Coronary artery (tissue), 2 donors: ENCODE measurements at regions not wholly inside any gene's neighbourhood (a gene's known extent, or its start where the extent isn't known, plus 50 kb on each side); places are given as distances from the start of the nearest gene placed in this dataset.

ENCODE experiments used
- DNase-seq: peaks from one replicate; pipeline ENCODE4 v3.0.0-alpha.2; 2017; ENCODE audit warnings: low spot score
- H3K27ac ChIP-seq, 2 donors: fragments of 200-600 bp; sonication (generic); one replicate each; pipeline ENCODE4 v1.5.1; 2016 to 2019
- H3K4me3 ChIP-seq: fragments of 200-600 bp; sonication (generic); 2 replicates; pipeline ENCODE4 v1.5.1; 2016; ENCODE audit warnings: mild to moderate bottlenecking, moderate library complexity
- CTCF ChIP-seq: fragments of 200-600 bp; sonication (generic); IDR thresholded peaks from one replicate; pipeline ENCODE4 v1.5.1; 2019; ENCODE audit warnings: antibody characterized with exemption

GRCh38 chr3:115524549-115524948 lies 98.8 kb upstream of the GAP43 start:
- H3K27ac ChIP-seq, result no peak overlapping the region
- no peak overlapping the region for H3K4me3 ChIP-seq
- no peak for DNase-seq
- no peak for TF ChIP-seq CTCF

GRCh38 chr3:115525731-115526130 lies 97.6 kb upstream of the GAP43 start:
- DNase-seq, result no peak
- H3K4me3 ChIP-seq, result no peak overlapping the region
- no peak for TF ChIP-seq CTCF
- H3K27ac ChIP-seq, result no peak overlapping the region

GRCh38 chr3:115533218-115533617 lies 90.1 kb upstream of the GAP43 start:
- Histone ChIP-seq H3K27ac (no peak overlapping the region), H3K4me3 (no peak overlapping the region)
- no peak for DNase-seq
- no peak for TF ChIP-seq CTCF

GRCh38 chr3:115536171-115536570 lies 87.1 kb upstream of the GAP43 start:
- no peak for TF ChIP-seq CTCF
- no peak overlapping the region for H3K4me3 ChIP-seq
- H3K27ac ChIP-seq, result no peak overlapping the region
- no peak for DNase-seq

- no peak for DNase-seq
- Histone ChIP-seq H3K4me3 (no peak overlapping the region), H3K27ac (no peak overlapping the region)
- no peak for TF ChIP-seq CTCF
Observed at GRCh38 chr3:115537669-115538068, 85.6 kb upstream of the GAP43 start.

- TF ChIP-seq CTCF, result no peak
- Histone ChIP-seq H3K4me3 (no peak overlapping the region), H3K27ac (no peak overlapping the region)
- no peak for DNase-seq
Observed at GRCh38 chr3:115547207-115547606, 76.1 kb upstream of the GAP43 start.

DNA sequence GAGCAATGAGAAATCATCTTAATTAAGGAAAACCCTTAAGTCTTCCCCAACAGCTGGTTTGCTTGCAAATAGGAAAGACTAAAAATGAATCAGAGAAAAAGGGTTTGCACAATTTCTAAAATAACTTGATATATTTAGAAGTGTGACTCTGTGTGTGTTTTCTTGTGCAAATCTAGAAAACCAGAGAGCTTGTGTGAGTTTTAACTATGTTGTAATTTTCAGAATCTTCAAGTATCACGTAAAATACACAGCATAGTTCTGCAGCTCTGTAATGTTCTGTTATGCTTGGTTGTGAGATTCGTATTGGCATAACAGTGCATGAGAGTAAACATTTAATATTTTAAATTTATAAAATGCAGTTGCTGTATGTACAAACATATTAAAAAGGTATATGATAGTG lies 74.7 kb upstream of the GAP43 start:
- Histone ChIP-seq H3K27ac (no peak overlapping the region), H3K4me3 (no peak overlapping the region)
- TF ChIP-seq CTCF, result no peak
- no peak for DNase-seq
